ENCODE measurements at regions not wholly inside any gene's neighbourhood (a gene's known extent, or its start where the extent isn't known, plus 50 kb on each side); places are given as distances from the start of the nearest gene placed in this dataset.

- H3K9me2 ChIP-seq (replicated peaks; ENCODE audit: insufficient read depth, low read length): no peaks in the 10 kb centered on the region
- H3K27me3 ChIP-seq (replicated peaks; ENCODE audit: insufficient read depth, low read length): no peaks in the 10 kb centered on the region
- DNase-seq: no peak
- TF ChIP-seq EZH2 (optimal IDR thresholded peaks at IDR 0.05; ENCODE audit: low read depth, low read length) (no peak), EZH2phosphoT487 (IDR thresholded peaks at IDR 0.05; ENCODE audit: low read length) (no peak), CTCF (IDR thresholded peaks at IDR 0.05; ENCODE audit: low read length) (no peak)
- H2AFZ ChIP-seq (ENCODE audit: low read length): no peak overlapping the region
- H3K9ac ChIP-seq (ENCODE audit: low read length): no peak overlapping the region
- no peaks in the 10 kb centered on the region for H3K36me3 ChIP-seq (replicated peaks; ENCODE audit: insufficient read depth, low read length)
- H3K9me3 ChIP-seq (replicated peaks; ENCODE audit: insufficient read depth, low read length): no peaks in the 10 kb centered on the region
- H3K4me1 ChIP-seq (ENCODE audit: low read length): no peaks in the 10 kb centered on the region
- H3K27ac ChIP-seq (ENCODE audit: low read length): no peak overlapping the region
- H4K20me1 ChIP-seq (ENCODE audit: insufficient read depth, low read length): no peaks in the 10 kb centered on the region
- H3K79me2 ChIP-seq (ENCODE audit: low read length): no peaks in the 10 kb centered on the region
- no peak overlapping the region for H3K4me2 ChIP-seq (ENCODE audit: low read depth, low read length)
- H3K4me3 ChIP-seq (ENCODE audit: low read length): no peak overlapping the region
- no peaks in the 10 kb centered on the region for H3F3A ChIP-seq (ENCODE audit: insufficient read depth, low read length)
Measured at GRCh38 chr5:33371660-33372059, 69.1 kb upstream of the TARS1 start.

GRCh38 chr5:33372721-33373472 lies 67.9 kb upstream of the TARS1 start:
- Histone ChIP-seq H3K4me3 (ENCODE audit: low read length) (no peak overlapping the region), H3K4me2 (ENCODE audit: low read depth, low read length) (no peak overlapping the region), H3F3A (ENCODE audit: insufficient read depth, low read length) (no peaks in the 10 kb centered on the region), H3K79me2 (ENCODE audit: low read length) (no peaks in the 10 kb centered on the region), H3K4me1 (ENCODE audit: low read length) (no peaks in the 10 kb centered on the region), H2AFZ (ENCODE audit: low read length) (no peak overlapping the region), H3K36me3 (replicated peaks; ENCODE audit: insufficient read depth, low read length) (no peaks in the 10 kb centered on the region), H3K9ac (ENCODE audit: low read length) (no peak overlapping the region), H3K27me3 (replicated peaks; ENCODE audit: insufficient read depth, low read length) (no peaks in the 10 kb centered on the region), H3K27ac (ENCODE audit: low read length) (no peak overlapping the region), H3K9me2 (replicated peaks; ENCODE audit: insufficient read depth, low read length) (no peaks in the 10 kb centered on the region), H4K20me1 (ENCODE audit: insufficient read depth, low read length) (no peaks in the 10 kb centered on the region), H3K9me3 (replicated peaks; ENCODE audit: insufficient read depth, low read length) (no peaks in the 10 kb centered on the region)
- no peak for DNase-seq
- no peak for TF ChIP-seq EZH2phosphoT487 (IDR thresholded peaks at IDR 0.05; ENCODE audit: low read length)
- TF ChIP-seq CTCF (IDR thresholded peaks at IDR 0.05; ENCODE audit: low read length): no peak
- no peak for TF ChIP-seq EZH2 (optimal IDR thresholded peaks at IDR 0.05; ENCODE audit: low read depth, low read length)

GRCh38 chr5:33375900-33376299 lies 64.9 kb upstream of the TARS1 start:
- H3K27me3 ChIP-seq (replicated peaks; ENCODE audit: insufficient read depth, low read length): no peaks in the 10 kb centered on the region
- no peak overlapping the region for H2AFZ ChIP-seq (ENCODE audit: low read length)

More at GRCh38 chr5:33375900-33376299, 64.9 kb upstream of the TARS1 start:
- Histone ChIP-seq H3K4me3 (ENCODE audit: low read length) (no peak overlapping the region), H4K20me1 (ENCODE audit: insufficient read depth, low read length) (no peaks in the 10 kb centered on the region), H3F3A (ENCODE audit: insufficient read depth, low read length) (no peaks in the 10 kb centered on the region), H3K9me2 (replicated peaks; ENCODE audit: insufficient read depth, low read length) (no peaks in the 10 kb centered on the region), H3K9me3 (replicated peaks; ENCODE audit: insufficient read depth, low read length) (no peaks in the 10 kb centered on the region), H3K4me1 (ENCODE audit: low read length) (no peaks in the 10 kb centered on the region), H3K27ac (ENCODE audit: low read length) (no peak overlapping the region), H3K79me2 (ENCODE audit: low read length) (no peaks in the 10 kb centered on the region), H3K4me2 (ENCODE audit: low read depth, low read length) (no peak overlapping the region), H3K36me3 (replicated peaks; ENCODE audit: insufficient read depth, low read length) (no peaks in the 10 kb centered on the region), H3K9ac (ENCODE audit: low read length) (no peak overlapping the region)
- DNase-seq: no peak
- TF ChIP-seq CTCF (IDR thresholded peaks at IDR 0.05; ENCODE audit: low read length) (no peak), EZH2 (optimal IDR thresholded peaks at IDR 0.05; ENCODE audit: low read depth, low read length) (no peak), EZH2phosphoT487 (IDR thresholded peaks at IDR 0.05; ENCODE audit: low read length) (no peak)
